ENCODE measurements at regions not wholly inside any gene's neighbourhood (a gene's known extent, or its start where the extent isn't known, plus 50 kb on each side); places are given as distances from the start of the nearest gene placed in this dataset.

DNA sequence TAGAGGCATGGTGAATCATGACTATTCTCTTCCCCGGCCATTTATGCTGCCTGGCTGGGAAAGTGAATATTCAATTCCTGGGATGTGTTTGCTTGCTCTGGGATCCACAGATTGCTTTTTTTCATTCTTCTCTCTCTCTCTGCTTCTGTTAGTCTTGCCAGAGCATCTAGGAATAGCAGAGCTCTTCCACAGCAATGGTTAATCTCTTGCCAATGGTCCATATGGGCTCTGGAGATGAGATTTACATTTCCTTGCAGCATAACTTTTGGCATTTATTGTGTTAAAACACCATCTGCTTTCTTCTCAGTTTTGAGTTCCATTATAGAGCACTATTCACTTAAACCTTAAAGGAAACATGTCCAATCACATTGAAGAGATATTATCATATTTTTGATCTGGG is 59.2 kb upstream of the GUCY1A1 start:
- no peak overlapping the region for H3K4me2 ChIP-seq (ENCODE audit: low read length)
- H3K9me3 ChIP-seq (ENCODE audit: low read length): no peaks in the 10 kb centered on the region
- H3K9me2 ChIP-seq (ENCODE audit: insufficient read depth, low read length): no peaks in the 10 kb centered on the region
- no peak overlapping the region for H3K9ac ChIP-seq (ENCODE audit: low read length)
- no peaks in the 10 kb centered on the region for H3K27me3 ChIP-seq (ENCODE audit: insufficient read depth, low read depth, low read length)
- H3K4me3 ChIP-seq (ENCODE audit: low read length): no peak overlapping the region
- no peaks in the 10 kb centered on the region for H3K79me2 ChIP-seq (replicated peaks; ENCODE audit: insufficient read depth, low read length)
- H3F3A ChIP-seq (ENCODE audit: insufficient read depth, low read length, poor library complexity, severe bottlenecking): no peaks in the 10 kb centered on the region
- no peak overlapping the region for H3K27ac ChIP-seq (ENCODE audit: low read length)
- no peak overlapping the region for H2AFZ ChIP-seq (ENCODE audit: low read depth, low read length)
- no peaks in the 10 kb centered on the region for H3K36me3 ChIP-seq (ENCODE audit: insufficient read depth, low read length)
- no peaks in the 10 kb centered on the region for H4K20me1 ChIP-seq (ENCODE audit: insufficient read depth)
- TF ChIP-seq RAD21 (conservative IDR thresholded peaks at IDR 0.05) (no peak), MXI1 (conservative IDR thresholded peaks at IDR 0.05; ENCODE audit: poor library complexity, severe bottlenecking) (no peak), EP300 (conservative IDR thresholded peaks at IDR 0.05; ENCODE audit: poor library complexity, severe bottlenecking) (no peak)
- TF ChIP-seq, protein P1, sequence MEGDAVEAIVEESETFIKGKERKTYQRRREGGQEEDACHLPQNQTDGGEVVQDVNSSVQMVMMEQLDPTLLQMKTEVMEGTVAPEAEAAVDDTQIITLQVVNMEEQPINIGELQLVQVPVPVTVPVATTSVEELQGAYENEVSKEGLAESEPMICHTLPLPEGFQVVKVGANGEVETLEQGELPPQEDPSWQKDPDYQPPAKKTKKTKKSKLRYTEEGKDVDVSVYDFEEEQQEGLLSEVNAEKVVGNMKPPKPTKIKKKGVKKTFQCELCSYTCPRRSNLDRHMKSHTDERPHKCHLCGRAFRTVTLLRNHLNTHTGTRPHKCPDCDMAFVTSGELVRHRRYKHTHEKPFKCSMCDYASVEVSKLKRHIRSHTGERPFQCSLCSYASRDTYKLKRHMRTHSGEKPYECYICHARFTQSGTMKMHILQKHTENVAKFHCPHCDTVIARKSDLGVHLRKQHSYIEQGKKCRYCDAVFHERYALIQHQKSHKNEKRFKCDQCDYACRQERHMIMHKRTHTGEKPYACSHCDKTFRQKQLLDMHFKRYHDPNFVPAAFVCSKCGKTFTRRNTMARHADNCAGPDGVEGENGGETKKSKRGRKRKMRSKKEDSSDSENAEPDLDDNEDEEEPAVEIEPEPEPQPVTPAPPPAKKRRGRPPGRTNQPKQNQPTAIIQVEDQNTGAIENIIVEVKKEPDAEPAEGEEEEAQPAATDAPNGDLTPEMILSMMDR (IDR thresholded peaks at IDR 0.05; ENCODE audit: poor library complexity, severe bottlenecking): no peak

DNA sequence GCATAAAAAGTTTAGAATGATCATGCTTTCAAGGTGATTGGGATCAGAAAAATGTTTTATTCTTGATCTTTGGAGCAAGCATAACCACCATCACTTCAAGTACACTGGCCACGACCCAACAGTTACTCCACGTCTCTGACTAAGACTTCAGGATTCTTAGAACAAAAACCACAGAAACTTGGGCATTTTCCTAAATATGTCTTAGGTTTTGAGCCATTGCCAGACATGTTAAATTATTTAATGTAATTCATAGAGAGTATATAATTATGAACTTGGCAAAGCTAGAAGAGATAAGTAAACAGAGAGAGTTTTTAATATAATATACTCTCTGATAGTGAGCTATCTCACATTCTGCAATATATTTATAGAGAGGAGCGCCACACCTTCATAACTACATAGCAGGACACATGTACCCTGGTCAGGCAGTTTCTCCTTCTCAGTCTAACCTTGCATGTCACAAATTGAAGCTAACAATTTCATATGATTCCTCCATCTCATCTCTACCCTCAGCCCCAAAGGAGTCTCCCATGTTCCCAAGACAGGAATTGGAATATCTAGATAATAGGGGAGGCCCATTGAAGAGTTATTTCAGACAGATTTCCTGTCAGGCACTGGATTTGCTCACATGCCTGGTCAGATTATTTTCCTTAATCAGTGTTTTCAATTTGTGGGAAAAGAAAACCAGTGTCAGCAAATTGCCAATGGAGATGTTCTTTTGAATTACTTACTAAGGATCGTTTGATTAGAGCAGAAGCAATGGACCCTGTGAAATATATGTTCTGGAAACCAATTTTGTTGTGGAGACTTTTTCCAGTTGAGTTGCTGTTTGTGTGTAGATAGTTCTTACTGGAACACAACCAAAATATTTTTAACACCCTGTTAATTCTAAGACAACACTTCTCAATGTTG is 61.7 kb upstream of the GUCY1A1 start:
- Histone ChIP-seq H3K4me2 (ENCODE audit: low read length) (no peak overlapping the region), H3K27ac (ENCODE audit: low read length) (no peak overlapping the region), H4K20me1 (ENCODE audit: insufficient read depth) (no peaks in the 10 kb centered on the region), H3K36me3 (ENCODE audit: insufficient read depth, low read length) (no peaks in the 10 kb centered on the region), H3K9ac (ENCODE audit: low read length) (no peak overlapping the region), H3F3A (ENCODE audit: insufficient read depth, low read length, poor library complexity, severe bottlenecking) (no peaks in the 10 kb centered on the region), H3K4me3 (ENCODE audit: low read length) (no peak overlapping the region), H2AFZ (ENCODE audit: low read depth, low read length) (no peak overlapping the region), H3K27me3 (ENCODE audit: insufficient read depth, low read depth, low read length) (no peaks in the 10 kb centered on the region), H3K79me2 (replicated peaks; ENCODE audit: insufficient read depth, low read length) (no peaks in the 10 kb centered on the region), H3K9me3 (ENCODE audit: low read length) (no peaks in the 10 kb centered on the region), H3K9me2 (ENCODE audit: insufficient read depth, low read length) (no peaks in the 10 kb centered on the region)
- TF ChIP-seq, protein P1 (IDR thresholded peaks at IDR 0.05; ENCODE audit: poor library complexity, severe bottlenecking): no peak
- TF ChIP-seq, protein P2, sequence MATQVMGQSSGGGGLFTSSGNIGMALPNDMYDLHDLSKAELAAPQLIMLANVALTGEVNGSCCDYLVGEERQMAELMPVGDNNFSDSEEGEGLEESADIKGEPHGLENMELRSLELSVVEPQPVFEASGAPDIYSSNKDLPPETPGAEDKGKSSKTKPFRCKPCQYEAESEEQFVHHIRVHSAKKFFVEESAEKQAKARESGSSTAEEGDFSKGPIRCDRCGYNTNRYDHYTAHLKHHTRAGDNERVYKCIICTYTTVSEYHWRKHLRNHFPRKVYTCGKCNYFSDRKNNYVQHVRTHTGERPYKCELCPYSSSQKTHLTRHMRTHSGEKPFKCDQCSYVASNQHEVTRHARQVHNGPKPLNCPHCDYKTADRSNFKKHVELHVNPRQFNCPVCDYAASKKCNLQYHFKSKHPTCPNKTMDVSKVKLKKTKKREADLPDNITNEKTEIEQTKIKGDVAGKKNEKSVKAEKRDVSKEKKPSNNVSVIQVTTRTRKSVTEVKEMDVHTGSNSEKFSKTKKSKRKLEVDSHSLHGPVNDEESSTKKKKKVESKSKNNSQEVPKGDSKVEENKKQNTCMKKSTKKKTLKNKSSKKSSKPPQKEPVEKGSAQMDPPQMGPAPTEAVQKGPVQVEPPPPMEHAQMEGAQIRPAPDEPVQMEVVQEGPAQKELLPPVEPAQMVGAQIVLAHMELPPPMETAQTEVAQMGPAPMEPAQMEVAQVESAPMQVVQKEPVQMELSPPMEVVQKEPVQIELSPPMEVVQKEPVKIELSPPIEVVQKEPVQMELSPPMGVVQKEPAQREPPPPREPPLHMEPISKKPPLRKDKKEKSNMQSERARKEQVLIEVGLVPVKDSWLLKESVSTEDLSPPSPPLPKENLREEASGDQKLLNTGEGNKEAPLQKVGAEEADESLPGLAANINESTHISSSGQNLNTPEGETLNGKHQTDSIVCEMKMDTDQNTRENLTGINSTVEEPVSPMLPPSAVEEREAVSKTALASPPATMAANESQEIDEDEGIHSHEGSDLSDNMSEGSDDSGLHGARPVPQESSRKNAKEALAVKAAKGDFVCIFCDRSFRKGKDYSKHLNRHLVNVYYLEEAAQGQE (IDR thresholded peaks at IDR 0.05; ENCODE audit: borderline replicate concordance): no peak
- TF ChIP-seq SMC3 (conservative IDR thresholded peaks at IDR 0.05; ENCODE audit: poor library complexity): no peak
- no peak for TF ChIP-seq RAD21 (conservative IDR thresholded peaks at IDR 0.05)
- no peak for TF ChIP-seq MXI1 (conservative IDR thresholded peaks at IDR 0.05; ENCODE audit: poor library complexity, severe bottlenecking)
- TF ChIP-seq TAF1 (IDR thresholded peaks at IDR 0.05; ENCODE audit: low read depth): no peak
- no peak for TF ChIP-seq EP300 (conservative IDR thresholded peaks at IDR 0.05; ENCODE audit: poor library complexity, severe bottlenecking)
- TF ChIP-seq EZH2 (IDR thresholded peaks at IDR 0.05; ENCODE audit: borderline replicate concordance, insufficient read depth, low read length, poor library complexity, severe bottlenecking): no peak
- TF ChIP-seq POLR2AphosphoS5 (IDR thresholded peaks at IDR 0.05): no peak

All from neural cell (in vitro differentiated cells).